Muscle layer of colon (tissue), 2 donors: ENCODE measurements at regions not wholly inside any gene's neighbourhood (a gene's known extent, or its start where the extent isn't known, plus 50 kb on each side); places are given as distances from the start of the nearest gene placed in this dataset.
"Not testable (repeated sequence)": the region's sequence is repeated elsewhere in the genome, so short reads cannot be mapped to it uniquely, and the experiment has no call there.

Source experiments
- H3K27ac ChIP-seq: one replicate; pipeline ENCODE4 v1.7.0; 2013; ENCODE audit warnings: low read depth, mild to moderate bottlenecking, low read length, moderate library complexity
- H3K27me3 ChIP-seq, 2 donors: one replicate each; pipeline ENCODE4 v1.7.0; 2013; ENCODE audit warnings: low read length in 2 of 2, mild to moderate bottlenecking in 2 of 2; ENCODE audit not compliant: insufficient read depth in 2 of 2, control insufficient read depth in 1 of 2
- H3K36me3 ChIP-seq: one replicate; pipeline ENCODE4 v1.7.0; 2013; ENCODE audit warnings: mild to moderate bottlenecking, low read length; ENCODE audit not compliant: insufficient read depth
- H3K4me1 ChIP-seq: one replicate; pipeline ENCODE4 v1.7.0; 2013; ENCODE audit warnings: mild to moderate bottlenecking, low read length; ENCODE audit not compliant: insufficient read depth
- H3K4me3 ChIP-seq, 2 donors: one replicate each; pipeline ENCODE4 v1.7.0; 2013; ENCODE audit warnings: low read length in 2 of 2, low read depth in 1 of 2, mild to moderate bottlenecking in 1 of 2, moderate library complexity in 1 of 2
- H3K9ac ChIP-seq: one replicate; pipeline ENCODE4 v1.7.0; 2013; ENCODE audit warnings: low read length
- H3K9me3 ChIP-seq: one replicate; pipeline ENCODE4 v1.7.0; 2013; ENCODE audit warnings: mild to moderate bottlenecking, low read length
- donor health status: abdominal sarcoma.
- donor health status: Adenocarcinoma of cecum.

- Histone ChIP-seq H3K4me3 (no peak overlapping the region), H3K9ac (no peak overlapping the region), H3K9me3 (no peaks in the 10 kb centered on the region), H3K27me3 (no peaks in the 10 kb centered on the region), H3K36me3 (no peaks in the 10 kb centered on the region), H3K4me1 (no peaks in the 10 kb centered on the region), H3K27ac (no peak overlapping the region)
Measured at GRCh38 chr15:26038693-26039092, 175.6 kb upstream of the ATP10A start.

GRCh38 chr15:26037369-26037768, 174.2 kb upstream of the ATP10A start:
- no peaks in the 10 kb centered on the region for H3K27me3 ChIP-seq
- no peak overlapping the region for H3K9ac ChIP-seq
- H3K4me3 ChIP-seq = no peak overlapping the region
- no peaks in the 10 kb centered on the region for H3K9me3 ChIP-seq
- H3K36me3 ChIP-seq = no peaks in the 10 kb centered on the region
- H3K4me1 ChIP-seq = no peaks in the 10 kb centered on the region
- H3K27ac ChIP-seq = no peak overlapping the region

- H3K27me3 ChIP-seq = no peaks in the 10 kb centered on the region
- H3K36me3 ChIP-seq = no peaks in the 10 kb centered on the region
- no peaks in the 10 kb centered on the region for H3K9me3 ChIP-seq
- H3K9ac ChIP-seq = no peak overlapping the region
- H3K4me1 ChIP-seq = no peaks in the 10 kb centered on the region
- no peak overlapping the region for H3K27ac ChIP-seq
- no peak overlapping the region for H3K4me3 ChIP-seq
Measured at GRCh38 chr15:26033493-26033892, 170.4 kb upstream of the ATP10A start.

GRCh38 chr15:26032162-26032846, 169.2 kb upstream of the ATP10A start:
- Histone ChIP-seq H3K27me3 (no peaks in the 10 kb centered on the region), H3K27ac (no peak overlapping the region), H3K9me3 (no peaks in the 10 kb centered on the region), H3K4me1 (no peaks in the 10 kb centered on the region), H3K36me3 (no peaks in the 10 kb centered on the region), H3K4me3 (no peak overlapping the region), H3K9ac (no peak overlapping the region)

- H3K36me3 ChIP-seq, H3K27me3 ChIP-seq, H3K9ac ChIP-seq, H3K27ac ChIP-seq, H3K4me1 ChIP-seq, H3K9me3 ChIP-seq, H3K4me3 ChIP-seq: not testable (repeated sequence)
Measured at GRCh38 chr15:26029586-26029985, 166.5 kb upstream of the ATP10A start.

- Histone ChIP-seq H3K9ac (no peak overlapping the region), H3K4me3 (no peak overlapping the region), H3K27ac (no peak overlapping the region), H3K9me3 (no peaks in the 10 kb centered on the region), H3K27me3 (no peaks in the 10 kb centered on the region), H3K36me3 (no peaks in the 10 kb centered on the region), H3K4me1 (no peaks in the 10 kb centered on the region)
Measured at GRCh38 chr15:26029146-26029545, 166.0 kb upstream of the ATP10A start.

- no peaks in the 10 kb centered on the region for H3K36me3 ChIP-seq
- no peak overlapping the region for H3K27ac ChIP-seq
- H3K9ac ChIP-seq = no peak overlapping the region
- H3K4me3 ChIP-seq = no peak overlapping the region
- no peaks in the 10 kb centered on the region for H3K9me3 ChIP-seq
- no peaks in the 10 kb centered on the region for H3K27me3 ChIP-seq
- H3K4me1 ChIP-seq = no peaks in the 10 kb centered on the region
Measured at GRCh38 chr15:26028086-26028740, 165.1 kb upstream of the ATP10A start.

GRCh38 chr15:26026671-26027070, 163.5 kb upstream of the ATP10A start:
- H3K9ac ChIP-seq, H3K27me3 ChIP-seq, H3K9me3 ChIP-seq: not testable (repeated sequence)

GRCh38 chr15:26024241-26024640, 161.1 kb upstream of the ATP10A start:
- Histone ChIP-seq H3K27me3 (no peaks in the 10 kb centered on the region), H3K4me3 (no peak overlapping the region), H3K9ac (no peak overlapping the region), H3K4me1 (no peaks in the 10 kb centered on the region), H3K36me3 (no peaks in the 10 kb centered on the region), H3K27ac (no peak overlapping the region), H3K9me3 (no peaks in the 10 kb centered on the region)

More at GRCh38 chr15:26026671-26027070, 163.5 kb upstream of the ATP10A start:
- not testable (repeated sequence) for H3K4me1 ChIP-seq, H3K27ac ChIP-seq, H3K36me3 ChIP-seq, H3K4me3 ChIP-seq

- no peak overlapping the region for H3K4me3 ChIP-seq
- no peaks in the 10 kb centered on the region for H3K4me1 ChIP-seq
- H3K36me3 ChIP-seq = no peaks in the 10 kb centered on the region
- H3K9ac ChIP-seq = no peak overlapping the region
- H3K9me3 ChIP-seq = no peaks in the 10 kb centered on the region
- H3K27me3 ChIP-seq = no peaks in the 10 kb centered on the region
- H3K27ac ChIP-seq = no peak overlapping the region
Measured at GRCh38 chr15:26023691-26024090, 160.6 kb upstream of the ATP10A start.

- H3K27me3 ChIP-seq = no peaks in the 10 kb centered on the region
- H3K9ac ChIP-seq = no peak overlapping the region
- no peaks in the 10 kb centered on the region for H3K36me3 ChIP-seq
- no peak overlapping the region for H3K4me3 ChIP-seq
- no peaks in the 10 kb centered on the region for H3K4me1 ChIP-seq
- H3K9me3 ChIP-seq = no peaks in the 10 kb centered on the region
- H3K27ac ChIP-seq = no peak overlapping the region
Measured at GRCh38 chr15:26023231-26023630, 160.1 kb upstream of the ATP10A start.

- Histone ChIP-seq H3K27ac (no peak overlapping the region), H3K9ac (no peak overlapping the region), H3K36me3 (no peaks in the 10 kb centered on the region), H3K4me3 (no peak overlapping the region), H3K27me3 (no peaks in the 10 kb centered on the region), H3K9me3 (no peaks in the 10 kb centered on the region), H3K4me1 (no peaks in the 10 kb centered on the region)
Measured at GRCh38 chr15:26020871-26021270, 157.7 kb upstream of the ATP10A start.
